HCT116 (cell line): ENCODE measurements at regions not wholly inside any gene's neighbourhood (a gene's known extent, or its start where the extent isn't known, plus 50 kb on each side); places are given as distances from the start of the nearest gene placed in this dataset.

Experiments used
- CEBPB ChIP-seq: IDR thresholded peaks from 2 replicates; pipeline ENCODE4 v1.6.1; 2012; ENCODE audit warnings: low read depth
- EZH2 ChIP-seq: fragments of 200-600 bp; sonication (generic); IDR thresholded peaks from 2 replicates; pipeline ENCODE4 v1.6.1; 2017; ENCODE audit warnings: antibody characterized with exemption, mixed run types
- JUND ChIP-seq: IDR thresholded peaks from 2 replicates; pipeline ENCODE4 v1.6.1; 2012
- POLR2A ChIP-seq: IDR thresholded peaks from 2 replicates; pipeline ENCODE4 v1.7.0; 2011; ENCODE audit warnings: borderline replicate concordance; ENCODE audit not compliant: insufficient read depth, insufficient read length; ENCODE audit errors: extremely low read depth
- POLR2AphosphoS5 ChIP-seq: IDR thresholded peaks from 2 replicates; pipeline ENCODE4 v1.6.1; 2011; ENCODE audit warnings: mild to moderate bottlenecking, low read depth, low read length, moderate library complexity
- REST ChIP-seq: IDR thresholded peaks from 2 replicates; pipeline ENCODE4 v1.6.1; 2012; ENCODE audit warnings: low read depth
- SIN3A ChIP-seq: IDR thresholded peaks from 2 replicates; pipeline ENCODE4 v1.6.1; 2012; ENCODE audit warnings: low read depth
- SP1 ChIP-seq: IDR thresholded peaks from 2 replicates; pipeline ENCODE4 v1.6.1; 2012; ENCODE audit warnings: low read depth
- YY1 ChIP-seq: IDR thresholded peaks from 2 replicates; pipeline ENCODE4 v1.6.1; 2011; ENCODE audit warnings: low read length, low read depth, moderate library complexity, mild to moderate bottlenecking; ENCODE audit not compliant: insufficient replicate concordance; ENCODE audit errors: extremely low read depth
- TF ChIP-seq, protein P1 (sequence below), 3 experiments: fragments of 200-600 bp in 1 of 3; sonication (generic) in 1 of 3; IDR thresholded peaks in 2 of 3; conservative IDR thresholded peaks in 1 of 3; 2 replicates each; pipeline ENCODE4 v1.5.1; 2012 to 2017; ENCODE audit warnings: low read depth in 2 of 3, low read length in 2 of 3, antibody characterized with exemption in 1 of 3, borderline replicate concordance in 1 of 3, control low read depth in 1 of 3, mild to moderate bottlenecking in 1 of 3, mixed read lengths in 1 of 3, mixed run types in 1 of 3, moderate library complexity in 1 of 3; ENCODE audit not compliant: insufficient read depth in 1 of 3
- TF ChIP-seq, protein P2 (sequence below): IDR thresholded peaks from 2 replicates; pipeline ENCODE4 v1.6.1; 2012
- TF ChIP-seq, protein P3 (sequence below): IDR thresholded peaks from 2 replicates; pipeline ENCODE4 v1.6.1; 2012

DNA sequence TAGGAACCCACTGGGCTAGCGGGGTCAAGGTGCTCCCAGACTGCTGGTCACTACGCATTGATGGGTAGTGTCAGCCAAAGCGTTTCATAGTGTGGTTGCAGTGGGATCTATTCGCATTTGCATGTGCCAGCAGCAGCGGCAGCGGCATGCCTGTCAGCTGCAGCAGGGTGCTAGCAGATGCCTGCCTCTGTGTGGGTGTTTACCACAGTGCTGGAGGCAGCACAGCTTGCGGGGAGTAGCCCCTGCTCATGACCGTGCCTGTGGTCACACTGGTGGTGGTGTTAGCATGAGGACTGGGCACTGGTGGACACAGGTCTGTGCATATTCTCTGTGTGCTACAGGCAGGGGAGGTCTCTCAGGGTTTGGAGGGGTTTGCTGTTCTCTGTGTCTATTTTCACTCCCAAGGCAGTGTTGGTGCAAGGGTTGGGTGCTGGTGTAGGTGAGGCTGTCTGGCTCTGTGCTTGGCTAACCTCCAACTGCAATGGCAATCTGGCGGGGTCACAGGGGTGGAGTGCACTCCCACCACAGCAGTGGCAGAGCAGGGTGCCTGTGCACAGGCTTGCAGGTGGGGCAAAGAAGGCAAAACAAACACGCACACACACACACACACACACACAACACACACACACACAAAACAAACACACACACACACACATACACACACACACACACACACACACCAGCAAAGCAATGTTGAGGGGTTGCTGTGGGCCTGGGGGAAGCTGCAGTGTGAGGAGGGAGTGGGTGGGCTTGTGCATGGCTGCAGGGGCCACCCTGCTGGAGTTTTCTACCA is 184.4 kb downstream of the GLUD2 start:
- TF ChIP-seq POLR2A, result no peak
- TF ChIP-seq, protein P1, sequence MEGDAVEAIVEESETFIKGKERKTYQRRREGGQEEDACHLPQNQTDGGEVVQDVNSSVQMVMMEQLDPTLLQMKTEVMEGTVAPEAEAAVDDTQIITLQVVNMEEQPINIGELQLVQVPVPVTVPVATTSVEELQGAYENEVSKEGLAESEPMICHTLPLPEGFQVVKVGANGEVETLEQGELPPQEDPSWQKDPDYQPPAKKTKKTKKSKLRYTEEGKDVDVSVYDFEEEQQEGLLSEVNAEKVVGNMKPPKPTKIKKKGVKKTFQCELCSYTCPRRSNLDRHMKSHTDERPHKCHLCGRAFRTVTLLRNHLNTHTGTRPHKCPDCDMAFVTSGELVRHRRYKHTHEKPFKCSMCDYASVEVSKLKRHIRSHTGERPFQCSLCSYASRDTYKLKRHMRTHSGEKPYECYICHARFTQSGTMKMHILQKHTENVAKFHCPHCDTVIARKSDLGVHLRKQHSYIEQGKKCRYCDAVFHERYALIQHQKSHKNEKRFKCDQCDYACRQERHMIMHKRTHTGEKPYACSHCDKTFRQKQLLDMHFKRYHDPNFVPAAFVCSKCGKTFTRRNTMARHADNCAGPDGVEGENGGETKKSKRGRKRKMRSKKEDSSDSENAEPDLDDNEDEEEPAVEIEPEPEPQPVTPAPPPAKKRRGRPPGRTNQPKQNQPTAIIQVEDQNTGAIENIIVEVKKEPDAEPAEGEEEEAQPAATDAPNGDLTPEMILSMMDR (IDR thresholded peaks at IDR 0.05 in 2 of 3, conservative IDR thresholded peaks at IDR 0.05 in 1 of 3; ENCODE audit: borderline replicate concordance in 1 of 3, insufficient read depth in 1 of 3, low read depth in 2 of 3, low read length in 2 of 3), result no peak
- no peak for TF ChIP-seq POLR2AphosphoS5
- TF ChIP-seq SIN3A, result no peak
- TF ChIP-seq REST, result no peak
- TF ChIP-seq, protein P2, sequence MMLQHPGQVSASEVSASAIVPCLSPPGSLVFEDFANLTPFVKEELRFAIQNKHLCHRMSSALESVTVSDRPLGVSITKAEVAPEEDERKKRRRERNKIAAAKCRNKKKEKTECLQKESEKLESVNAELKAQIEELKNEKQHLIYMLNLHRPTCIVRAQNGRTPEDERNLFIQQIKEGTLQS, result no peak
- TF ChIP-seq YY1, result no peak
- TF ChIP-seq, protein P3, sequence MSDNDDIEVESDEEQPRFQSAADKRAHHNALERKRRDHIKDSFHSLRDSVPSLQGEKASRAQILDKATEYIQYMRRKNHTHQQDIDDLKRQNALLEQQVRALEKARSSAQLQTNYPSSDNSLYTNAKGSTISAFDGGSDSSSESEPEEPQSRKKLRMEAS, result no peak
- TF ChIP-seq SP1, result no peak
- TF ChIP-seq JUND, result no peak
- no peak for TF ChIP-seq EZH2
- no peak for TF ChIP-seq CEBPB
